HG02884 (cell line): ENCODE measurements at regions not wholly inside any gene's neighbourhood (a gene's known extent, or its start where the extent isn't known, plus 50 kb on each side); places are given as distances from the start of the nearest gene placed in this dataset.

Experiments
- ATAC-seq: cut with Tn5 transposase; IDR thresholded peaks from one replicate; pipeline ENCODE4 v1.9.1; 2021; ENCODE audit warnings: mild to moderate bottlenecking, moderate library complexity; ENCODE audit not compliant: unreplicated experiment

GRCh38 chr16:72371307-72372086 lies 199.5 kb upstream of the PMFBP1 start:
- no peak for ATAC-seq

DNA sequence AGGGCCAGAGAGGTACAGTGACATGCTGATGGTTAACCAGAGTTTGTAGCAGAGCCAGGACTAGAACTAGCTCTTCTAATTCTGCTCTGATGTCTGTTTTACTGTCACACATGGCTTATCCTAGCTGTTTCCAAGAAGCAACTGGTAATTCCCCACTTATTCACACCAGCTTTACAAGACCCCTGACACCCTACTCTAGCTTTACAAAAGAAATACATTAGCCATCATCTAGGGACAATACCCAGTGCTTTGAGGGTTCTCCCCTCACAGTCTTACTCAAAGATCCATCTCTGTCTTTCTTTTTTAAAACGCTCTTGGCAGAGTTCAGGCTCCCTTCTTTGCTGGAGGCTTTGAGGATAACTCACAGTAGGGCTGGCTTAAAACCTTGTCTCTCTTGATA lies 197.3 kb upstream of the PMFBP1 start:
- ATAC-seq = no peak

- ATAC-seq = no peak
Measured at GRCh38 chr16:72367851-72368250, 195.9 kb upstream of the PMFBP1 start.

DNA sequence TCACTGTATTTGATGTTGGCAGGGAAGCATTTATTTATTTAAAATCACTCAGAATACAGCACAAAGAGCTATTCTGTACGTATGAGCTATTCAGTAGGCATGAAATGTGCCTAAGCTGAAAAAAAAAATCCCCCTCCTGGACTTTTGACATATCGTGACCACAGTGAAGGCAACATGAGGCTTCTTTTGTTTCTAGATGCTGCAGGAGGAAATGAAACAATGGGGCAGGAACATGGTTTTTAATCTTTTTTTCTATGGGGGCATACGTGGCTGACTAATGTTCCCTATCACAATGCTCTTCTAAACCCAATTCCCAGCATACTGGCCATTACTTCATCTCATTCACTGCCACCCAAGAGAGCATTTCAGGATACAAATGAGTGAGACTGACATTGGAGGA lies 191.0 kb upstream of the PMFBP1 start:
- no peak for ATAC-seq

GRCh38 chr16:72362476-72362875 lies 190.5 kb upstream of the PMFBP1 start:
- no peak for ATAC-seq

GRCh38 chr16:72357910-72358309 lies 186.0 kb upstream of the PMFBP1 start:
- ATAC-seq = no peak

- no peak for ATAC-seq
Measured at GRCh38 chr16:72355561-72355960, 183.6 kb upstream of the PMFBP1 start.

DNA sequence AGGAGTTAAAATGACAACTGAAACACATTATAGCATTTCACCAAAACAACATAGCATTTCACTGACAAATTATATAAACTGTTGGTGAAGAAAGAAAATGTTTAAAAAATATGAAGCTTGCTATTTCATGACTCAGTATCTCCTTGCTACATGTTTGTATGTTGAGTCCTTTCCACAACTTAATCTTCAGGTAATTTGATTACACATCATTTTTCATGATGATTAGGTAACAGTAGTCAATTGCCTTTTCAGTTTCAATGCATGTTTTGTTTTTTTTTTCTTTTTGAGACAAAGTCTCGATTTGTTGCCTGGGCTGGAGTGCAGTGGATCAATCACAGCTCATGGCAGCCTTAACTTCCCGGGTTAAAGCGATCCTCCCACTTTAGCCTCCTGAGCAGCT lies 177.8 kb upstream of the PMFBP1 start:
- no peak for ATAC-seq

DNA sequence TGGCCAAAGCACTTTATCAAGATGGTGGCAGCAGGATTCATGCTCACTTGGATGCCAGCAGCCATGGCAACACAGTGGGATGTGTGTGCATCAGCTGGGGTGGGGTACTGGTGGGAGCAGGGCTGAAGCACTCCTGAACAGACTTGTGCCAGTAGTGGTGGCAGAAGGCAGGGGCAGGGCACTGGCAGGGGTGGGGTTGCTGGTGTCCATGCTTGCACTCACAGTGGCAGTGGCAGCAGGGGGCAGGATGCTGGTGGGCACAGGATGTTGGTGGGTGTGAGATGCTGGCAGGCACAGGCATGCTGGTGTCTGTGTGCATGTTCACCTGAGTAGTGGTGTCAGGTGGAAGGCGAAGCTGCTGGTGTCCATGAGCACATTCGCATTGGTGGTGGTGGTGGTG lies 161.0 kb upstream of the PMFBP1 start:
- ATAC-seq = no peak

DNA sequence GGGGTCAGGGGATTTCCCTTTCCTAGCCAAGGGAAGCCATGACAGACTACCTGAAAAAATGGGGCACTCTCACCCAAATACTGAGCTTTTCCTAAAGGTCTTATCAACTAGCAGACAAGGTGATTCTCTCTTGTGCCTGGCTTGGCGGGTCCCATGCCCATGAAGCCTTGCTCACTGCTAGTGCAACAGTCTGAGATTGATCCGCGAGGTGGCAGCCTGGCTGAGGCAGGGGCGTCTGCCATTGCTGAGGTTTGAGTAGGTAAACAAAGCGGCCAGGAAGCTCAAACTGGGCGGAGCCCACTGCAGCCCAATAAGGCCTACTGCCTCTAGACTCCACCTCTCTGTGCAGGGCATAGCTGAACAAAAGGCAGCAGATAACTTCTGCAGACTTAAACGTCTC lies 152.6 kb upstream of the PMFBP1 start:
- ATAC-seq = no peak

GRCh38 chr16:72317446-72317845 lies 145.5 kb upstream of the PMFBP1 start:
- no peak for ATAC-seq

DNA sequence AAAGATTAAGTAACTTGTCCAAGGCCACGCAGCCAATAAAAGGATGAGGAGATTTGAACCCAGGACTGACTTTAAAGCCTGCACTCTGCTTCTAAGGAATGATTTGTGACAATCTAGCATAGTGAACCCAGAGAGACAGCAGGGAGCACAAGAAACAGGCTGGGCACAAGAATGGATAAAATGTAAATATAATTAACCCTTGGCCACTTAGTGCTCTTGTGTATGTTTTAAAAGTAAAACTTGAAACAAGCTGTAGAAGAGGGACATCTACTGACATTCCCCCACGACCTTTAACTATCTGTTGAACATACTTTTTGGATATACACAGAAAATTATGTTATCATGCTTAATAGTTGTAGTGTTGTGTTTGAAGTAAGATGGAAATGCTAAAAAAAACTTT lies 141.9 kb upstream of the PMFBP1 start:
- ATAC-seq = no peak

GRCh38 chr16:72312828-72313227 lies 140.9 kb upstream of the PMFBP1 start:
- no peak for ATAC-seq

GRCh38 chr16:72311426-72311825 lies 139.5 kb upstream of the PMFBP1 start:
- ATAC-seq = no peak

GRCh38 chr16:72309001-72309400 lies 137.0 kb upstream of the PMFBP1 start:
- no peak for ATAC-seq

GRCh38 chr16:72308396-72308795 lies 136.4 kb upstream of the PMFBP1 start:
- ATAC-seq = no peak

- ATAC-seq = no peak
Measured at GRCh38 chr16:72302332-72302731, 130.4 kb upstream of the PMFBP1 start.

GRCh38 chr16:72301523-72302236 lies 129.7 kb upstream of the PMFBP1 start:
- no peak for ATAC-seq

- ATAC-seq = no peak
Measured at GRCh38 chr16:72300892-72301291, 128.9 kb upstream of the PMFBP1 start.

- no peak for ATAC-seq
Measured at GRCh38 chr16:72299684-72300243, 127.8 kb upstream of the PMFBP1 start.

GRCh38 chr16:72298961-72299360 lies 127.0 kb upstream of the PMFBP1 start:
- ATAC-seq = no peak

- ATAC-seq = no peak
Measured at GRCh38 chr16:72295914-72296313, 124.0 kb upstream of the PMFBP1 start.
